ENCODE measurements at regions not wholly inside any gene's neighbourhood (a gene's known extent, or its start where the extent isn't known, plus 50 kb on each side); places are given as distances from the start of the nearest gene placed in this dataset.
"Not testable (repeated sequence)": the region's sequence is repeated elsewhere in the genome, so short reads cannot be mapped to it uniquely, and the experiment has no call there.

DNA sequence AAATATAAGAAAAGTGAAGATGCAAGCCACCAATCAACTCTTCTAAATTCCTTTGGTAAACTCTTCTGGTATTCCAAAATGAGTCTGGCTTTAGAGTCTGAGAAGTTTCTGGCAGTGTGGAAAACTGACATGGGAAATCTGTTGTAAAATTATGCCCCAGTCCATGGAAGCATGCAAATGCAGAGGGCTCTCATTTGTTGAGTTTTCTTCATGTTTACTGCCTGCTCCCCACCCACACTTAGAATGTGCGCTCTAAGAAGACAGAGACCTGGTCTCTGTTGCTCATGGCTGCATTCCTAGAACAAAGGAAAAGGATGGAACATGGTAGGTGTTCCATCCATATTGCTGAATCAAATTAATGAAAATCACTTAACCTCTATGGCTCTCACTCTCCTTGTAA lies 411.8 kb upstream of the PDZRN3 start:
- no peak for DNase-seq

DNA sequence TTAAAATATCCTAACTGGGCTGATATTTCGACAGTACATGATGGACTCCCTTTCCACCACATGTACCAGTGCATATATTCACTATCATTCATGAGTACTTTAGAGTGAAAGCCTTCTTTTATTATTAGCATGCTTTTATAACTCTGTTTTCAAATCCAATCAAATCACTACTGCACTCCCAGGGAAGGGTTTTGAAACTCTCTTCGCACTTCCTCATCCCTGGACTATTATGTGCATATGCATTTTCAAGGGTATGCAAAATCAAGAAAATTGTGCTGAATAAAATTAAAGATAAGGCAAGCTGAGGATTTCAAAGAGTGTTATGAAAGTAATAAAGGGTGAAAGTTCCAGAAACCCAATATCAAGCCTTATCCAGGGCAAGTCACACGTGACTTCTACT lies 411.4 kb upstream of the PDZRN3 start:
- DNase-seq = no peak

DNA sequence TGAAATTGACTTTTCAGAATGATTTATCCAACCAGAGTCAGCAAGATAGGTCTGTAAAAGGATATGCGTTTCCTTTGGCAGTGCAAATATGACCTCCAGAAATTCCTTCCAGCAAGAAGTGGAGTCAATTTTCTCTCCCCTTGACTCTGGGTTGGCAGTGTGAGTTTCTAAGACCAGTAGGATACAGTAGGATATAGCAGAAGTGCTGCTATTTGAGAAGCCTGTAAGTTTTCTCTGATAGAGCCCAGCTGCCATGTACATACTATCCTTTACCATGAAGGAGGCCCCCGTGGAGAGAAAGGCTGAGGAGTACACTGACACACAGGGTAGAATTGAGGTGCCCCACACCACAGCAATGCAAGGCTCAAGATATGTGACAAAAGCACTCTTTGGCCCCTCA lies 409.1 kb upstream of the PDZRN3 start:
- DNase-seq = no peak

DNA sequence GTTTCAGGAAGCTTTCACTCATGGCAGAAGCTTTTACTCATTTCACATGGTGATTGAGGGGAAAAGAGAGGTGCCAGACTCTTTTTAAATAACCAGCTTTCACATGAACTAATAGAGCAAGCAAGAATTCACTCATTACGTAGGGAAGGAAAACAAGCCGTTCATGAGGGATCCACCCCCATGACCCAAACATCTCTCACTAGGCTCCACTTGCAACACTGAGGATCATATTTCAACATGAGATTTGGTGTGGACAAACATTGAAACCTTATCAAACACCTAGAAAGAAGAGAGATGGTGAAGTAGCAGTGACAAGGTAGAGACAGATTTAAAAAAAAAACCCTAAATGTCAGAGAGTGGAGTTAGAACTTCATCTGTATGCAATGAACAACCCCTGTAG lies 408.6 kb upstream of the PDZRN3 start:
- DNase-seq = no peak

DNA sequence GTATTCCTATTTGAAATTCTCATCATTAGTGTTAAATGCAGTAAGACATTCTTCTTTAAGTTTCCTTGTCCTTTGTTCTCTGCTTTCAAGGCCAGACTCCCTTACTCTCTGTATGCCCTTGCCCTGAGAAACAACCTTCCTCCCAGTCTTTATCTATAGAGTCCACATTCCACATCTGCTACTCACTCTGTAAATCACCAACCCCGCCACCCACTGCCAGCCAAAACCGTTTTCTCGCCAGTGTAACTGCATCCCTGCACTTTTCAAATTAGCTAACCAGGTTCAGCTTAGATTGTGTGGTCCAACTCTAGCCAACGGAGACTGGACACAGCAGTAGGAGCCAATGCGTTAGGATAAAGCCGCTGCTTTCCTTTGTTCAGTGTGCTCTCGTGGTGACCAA lies 402.4 kb upstream of the PDZRN3 start:
- no peak for DNase-seq

DNA sequence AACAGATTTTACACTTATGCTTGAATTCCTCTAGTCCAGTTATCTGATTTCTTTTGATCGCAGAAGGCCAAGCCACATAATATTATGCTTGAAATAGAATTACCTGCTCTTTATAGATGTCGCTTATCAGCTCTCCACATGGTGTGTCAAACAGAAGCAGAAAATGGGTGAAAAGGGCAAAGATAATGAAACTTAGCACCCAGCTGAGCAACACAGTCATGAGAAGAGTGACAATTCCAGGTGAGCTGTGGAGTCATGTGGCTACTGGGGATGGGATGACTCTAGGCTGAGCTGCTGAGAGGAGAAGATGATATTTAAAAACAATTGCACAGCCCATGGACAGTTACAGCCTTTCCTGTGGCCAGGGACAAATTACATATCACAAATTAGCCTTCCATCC lies 398.7 kb upstream of the PDZRN3 start:
- no peak for DNase-seq

DNA sequence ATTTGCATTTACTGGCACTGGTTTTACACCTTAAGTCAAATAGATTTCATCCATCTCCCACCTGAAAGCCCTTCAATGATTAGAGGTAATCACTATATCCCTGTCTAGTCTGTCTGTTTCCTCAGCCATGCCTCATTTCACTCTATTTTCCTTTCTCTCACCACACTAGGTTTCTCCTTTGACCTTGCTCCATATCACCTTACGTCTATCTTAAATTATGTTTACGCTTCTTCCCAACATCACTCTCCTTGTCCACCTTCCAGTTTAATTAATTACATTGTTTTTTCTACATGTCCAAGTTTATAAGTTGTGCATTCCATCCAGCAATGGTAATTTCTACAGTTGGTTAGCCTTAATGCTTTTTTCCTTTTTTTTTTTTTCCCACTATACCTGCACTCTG lies 396.7 kb upstream of the PDZRN3 start:
- DNase-seq = no peak

DNA sequence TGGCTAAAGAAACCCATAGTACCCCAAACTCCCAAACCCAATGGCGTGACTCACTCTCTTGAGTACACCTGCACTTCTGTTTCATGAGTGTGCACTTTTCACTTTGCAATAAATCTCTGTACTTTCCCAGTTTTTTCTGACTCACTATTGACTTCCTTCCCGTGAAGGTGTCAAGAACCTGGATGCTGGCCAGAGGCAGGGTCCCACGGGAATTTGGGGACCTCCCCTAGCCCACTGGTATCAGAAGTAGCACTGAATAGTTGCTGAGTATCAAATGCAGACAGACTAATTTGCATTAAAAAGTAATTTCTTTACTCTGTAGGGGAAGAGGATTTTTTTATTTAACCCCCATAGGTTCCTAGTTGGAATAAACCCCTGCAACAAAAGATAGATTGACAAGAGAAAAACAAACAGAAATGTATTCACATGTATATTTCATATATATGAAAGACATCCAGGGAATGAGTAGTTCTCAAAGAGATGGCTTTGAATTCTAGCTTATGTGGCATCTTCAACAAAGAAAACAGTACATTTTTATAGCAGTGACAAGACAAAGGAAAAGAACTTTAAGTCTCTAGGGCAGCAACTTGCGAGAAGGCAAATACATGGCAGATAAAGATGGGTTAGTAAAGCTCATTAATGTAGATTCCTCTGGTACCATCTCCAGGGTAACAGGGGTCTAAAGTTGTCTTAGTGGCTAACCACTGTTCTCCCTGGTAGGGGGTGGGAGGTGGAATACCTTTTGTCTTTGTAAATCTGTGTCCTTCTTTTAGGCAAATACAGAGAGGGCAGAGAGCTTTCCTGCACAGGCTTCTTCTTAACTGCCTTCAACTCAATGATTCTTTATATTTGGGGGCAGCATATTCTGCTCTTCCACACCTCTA lies 385.5 kb upstream of the PDZRN3 start:
- DNase-seq = no peak

DNA sequence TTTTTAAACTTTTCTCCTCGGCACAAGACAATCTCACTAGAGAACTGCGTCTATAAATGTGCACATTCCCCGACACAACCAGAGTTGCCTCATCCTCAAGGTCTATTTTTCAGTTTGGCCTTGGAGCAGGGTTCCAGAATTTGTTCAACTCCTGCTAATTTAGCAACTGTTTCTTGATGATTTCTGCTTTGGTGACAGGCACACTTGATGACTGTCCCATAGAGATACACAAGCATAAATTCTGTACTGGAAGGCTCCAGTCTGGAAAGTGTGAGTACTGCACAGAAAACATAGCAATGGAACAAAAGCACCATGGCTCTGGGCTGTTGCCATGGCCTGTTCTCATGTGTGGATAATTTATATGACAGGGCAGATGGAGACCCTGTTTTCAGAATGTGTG lies 379.6 kb upstream of the PDZRN3 start:
- peak; percentile 7 for DNase-seq

DNA sequence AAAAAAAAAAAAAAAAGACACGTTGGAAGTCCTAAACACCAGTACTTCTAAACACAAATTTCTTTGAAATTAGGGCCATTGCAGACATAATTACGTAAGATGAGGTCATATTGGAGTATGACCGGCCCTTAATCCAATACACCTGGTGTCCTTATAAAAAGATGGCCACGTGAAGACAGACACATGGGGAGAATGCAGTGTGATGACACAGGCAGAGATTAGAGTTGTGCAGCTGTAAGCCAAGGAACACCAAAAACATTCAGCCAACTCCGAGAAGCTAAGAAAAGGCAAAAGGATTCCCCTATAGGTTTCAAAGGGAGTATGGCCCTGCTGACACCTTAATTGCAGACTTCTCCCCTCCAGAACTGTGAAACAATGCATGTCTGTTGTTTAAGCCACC lies 379.0 kb upstream of the PDZRN3 start:
- DNase-seq = no peak

DNA sequence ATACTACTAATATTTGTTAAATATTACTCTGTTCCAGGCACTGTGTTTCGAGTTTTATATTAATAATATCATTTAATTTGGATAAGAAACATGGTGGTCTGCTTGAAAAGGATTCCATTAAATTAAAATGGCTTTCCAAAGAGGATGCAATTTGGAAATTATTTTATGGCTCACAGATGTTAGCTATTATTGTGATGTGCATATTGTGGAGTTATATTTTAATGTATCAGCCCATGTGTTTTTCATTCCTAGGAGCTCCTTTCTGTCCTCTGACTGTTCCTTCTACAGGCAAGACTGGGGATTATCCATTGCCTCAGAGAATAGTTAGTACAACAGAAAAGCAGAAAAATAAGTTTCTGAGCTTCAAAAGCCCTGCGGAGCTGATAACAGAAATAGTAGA lies 376.7 kb upstream of the PDZRN3 start:
- DNase-seq = no peak

DNA sequence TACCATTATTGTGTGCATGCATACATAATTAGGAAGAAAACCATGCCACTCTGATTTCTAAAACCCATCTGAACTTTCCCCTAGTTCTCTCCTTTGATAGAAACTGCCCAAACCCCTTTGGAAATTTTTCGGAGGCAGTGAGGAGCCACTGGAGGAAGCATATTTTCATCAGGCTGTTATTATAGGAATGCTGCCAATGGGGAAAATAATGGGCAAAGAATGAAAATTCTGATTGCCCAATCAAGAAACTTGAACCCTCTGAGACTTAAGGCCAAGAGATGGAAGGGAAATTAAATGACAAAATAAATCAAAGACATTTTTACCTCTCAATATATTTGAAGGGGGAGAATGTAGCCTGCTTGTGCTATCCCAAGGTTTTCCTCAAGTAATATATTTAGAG lies 376.0 kb upstream of the PDZRN3 start:
- DNase-seq = no peak

DNA sequence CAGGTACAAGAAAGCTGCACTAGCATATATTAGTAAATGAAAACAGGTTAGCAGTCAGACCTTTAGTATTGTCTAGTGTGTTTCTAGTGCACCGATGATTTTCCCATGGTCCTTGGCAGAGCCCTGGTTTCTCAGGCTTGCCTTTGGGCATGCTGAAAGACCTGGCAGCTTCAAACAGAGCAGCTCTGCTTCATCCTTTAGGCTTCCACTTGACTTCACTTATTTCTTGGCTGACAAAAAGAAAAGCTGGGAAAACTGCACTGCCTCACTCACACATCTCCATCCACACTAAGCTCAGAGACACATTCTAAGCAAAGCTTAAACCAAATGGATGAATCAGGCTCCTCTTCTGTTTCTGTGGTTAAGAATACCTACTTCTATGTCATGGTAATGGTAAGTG lies 374.8 kb upstream of the PDZRN3 start:
- no peak for DNase-seq

DNA sequence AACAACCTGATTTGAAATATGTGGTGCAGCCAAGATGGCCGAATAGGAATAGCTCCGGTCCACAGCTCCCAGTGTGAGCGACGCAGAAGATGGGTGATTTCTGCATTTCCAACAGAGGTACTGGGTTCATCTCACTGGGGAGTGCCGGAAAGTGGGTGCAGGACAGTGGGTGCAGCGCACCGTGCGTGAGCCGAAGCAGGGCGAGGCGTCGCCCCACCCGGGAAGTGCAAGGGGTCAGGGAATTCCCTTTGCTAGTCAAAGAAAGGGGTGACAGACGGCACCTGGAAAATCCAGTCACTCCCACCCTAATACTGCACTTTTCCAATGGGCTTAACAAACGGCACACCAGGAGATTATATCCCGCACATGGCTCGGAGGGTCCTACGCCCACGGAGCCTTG lies 365.9 kb upstream of the PDZRN3 start:
- DNase-seq = not testable (repeated sequence)

DNA sequence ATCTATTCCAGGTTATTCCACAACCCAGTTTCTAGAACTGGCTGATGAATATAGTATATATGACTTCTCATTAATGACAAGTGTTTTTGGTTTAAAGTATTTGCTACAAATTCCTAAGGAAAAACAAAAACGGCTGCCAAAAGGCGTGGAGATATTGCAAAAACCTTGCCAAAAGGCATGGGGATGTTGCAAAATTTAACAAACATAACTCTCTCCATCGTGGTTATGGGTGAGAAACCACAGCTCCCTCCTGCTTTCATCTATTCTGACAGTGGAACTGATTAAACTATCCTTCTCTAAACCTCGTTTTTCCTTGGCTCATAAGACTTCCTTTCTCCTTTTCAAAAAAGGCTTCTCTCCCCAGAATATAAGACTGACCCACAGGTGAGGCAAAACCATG lies 342.0 kb upstream of the PDZRN3 start:
- DNase-seq = no peak

DNA sequence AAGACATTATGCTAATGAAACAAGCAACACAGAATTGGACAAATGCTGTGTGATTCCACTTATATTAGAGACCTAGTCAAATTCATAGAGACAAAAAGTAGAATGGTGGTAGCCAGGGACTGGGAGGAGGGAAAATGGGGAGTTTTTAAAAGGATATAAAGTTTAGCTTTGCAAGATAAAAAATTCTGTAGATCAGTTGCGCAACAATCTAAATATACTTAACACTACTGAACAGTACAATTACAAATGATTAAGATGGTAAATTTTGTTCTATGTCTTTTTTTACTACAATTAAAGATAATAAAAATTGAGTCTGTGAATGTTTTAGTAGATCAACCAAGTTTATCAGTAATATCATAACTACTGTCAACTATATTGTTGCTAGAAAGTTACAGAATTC lies 340.1 kb upstream of the PDZRN3 start:
- DNase-seq = no peak

DNA sequence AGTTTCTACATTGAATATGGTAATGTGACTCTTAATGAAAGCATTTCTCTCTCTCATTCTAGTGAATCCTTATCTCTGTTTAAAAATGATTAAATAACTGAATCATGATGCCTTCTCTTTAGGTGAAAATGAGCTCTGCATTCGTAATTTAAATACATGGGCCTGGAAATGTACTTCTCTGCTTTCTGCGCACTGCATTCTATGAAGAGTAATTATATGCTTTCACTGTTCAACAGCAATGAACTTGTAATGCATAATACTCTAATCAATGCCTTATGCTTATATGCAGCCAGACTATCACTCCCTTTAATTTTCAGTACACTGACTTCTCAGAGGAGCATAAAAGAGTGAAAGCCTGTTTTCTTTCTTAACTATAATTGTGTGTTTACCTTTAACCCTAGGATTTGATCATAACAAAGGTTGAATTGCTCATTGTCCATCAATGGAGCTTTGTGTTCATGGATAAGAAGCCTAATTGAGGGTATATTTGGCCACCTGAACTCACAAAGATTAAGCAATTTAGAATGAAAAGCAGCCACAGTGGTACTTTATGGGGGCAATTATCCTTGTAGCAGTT lies 330.8 kb upstream of the PDZRN3 start:
- DNase-seq = no peak

DNA sequence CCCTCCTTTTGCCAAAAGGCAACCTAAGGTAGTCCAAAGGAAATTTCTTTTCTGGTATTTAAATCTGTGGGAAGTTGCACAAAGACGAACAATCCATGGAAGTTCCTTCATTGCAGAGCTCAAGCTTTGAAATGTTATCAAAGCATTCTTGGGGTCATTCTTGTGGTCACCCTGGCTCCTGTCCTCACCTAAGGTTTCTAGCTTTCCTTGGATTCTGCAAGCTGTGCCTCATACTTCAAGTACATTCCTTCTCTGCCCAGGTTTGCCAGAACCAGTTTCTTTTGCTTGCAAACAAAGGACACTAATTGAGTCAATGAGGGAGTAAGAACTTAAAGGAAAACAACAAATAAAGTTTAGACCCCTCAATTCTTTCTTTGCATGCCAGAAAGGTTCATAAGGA lies 329.8 kb upstream of the PDZRN3 start:
- DNase-seq = no peak

DNA sequence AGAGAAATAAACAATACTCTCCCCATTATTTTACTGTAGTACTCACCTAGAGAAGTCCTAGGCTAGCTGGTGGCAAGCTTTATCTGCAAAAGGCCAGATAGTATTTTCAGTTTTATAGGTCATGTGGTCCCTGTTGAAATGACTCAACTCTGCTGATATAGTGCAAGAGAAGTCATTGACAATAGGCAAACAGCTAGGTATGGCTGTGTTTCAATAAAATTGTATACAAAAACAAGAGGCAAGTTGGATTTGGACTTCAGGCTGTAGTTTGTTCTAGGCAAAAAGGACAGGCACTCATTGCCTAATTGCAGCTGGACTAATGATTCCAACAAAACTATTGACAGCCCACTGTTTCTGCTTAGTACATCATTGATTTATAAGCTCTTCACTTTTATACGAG lies 328.0 kb upstream of the PDZRN3 start:
- DNase-seq = peak; percentile 5

DNA sequence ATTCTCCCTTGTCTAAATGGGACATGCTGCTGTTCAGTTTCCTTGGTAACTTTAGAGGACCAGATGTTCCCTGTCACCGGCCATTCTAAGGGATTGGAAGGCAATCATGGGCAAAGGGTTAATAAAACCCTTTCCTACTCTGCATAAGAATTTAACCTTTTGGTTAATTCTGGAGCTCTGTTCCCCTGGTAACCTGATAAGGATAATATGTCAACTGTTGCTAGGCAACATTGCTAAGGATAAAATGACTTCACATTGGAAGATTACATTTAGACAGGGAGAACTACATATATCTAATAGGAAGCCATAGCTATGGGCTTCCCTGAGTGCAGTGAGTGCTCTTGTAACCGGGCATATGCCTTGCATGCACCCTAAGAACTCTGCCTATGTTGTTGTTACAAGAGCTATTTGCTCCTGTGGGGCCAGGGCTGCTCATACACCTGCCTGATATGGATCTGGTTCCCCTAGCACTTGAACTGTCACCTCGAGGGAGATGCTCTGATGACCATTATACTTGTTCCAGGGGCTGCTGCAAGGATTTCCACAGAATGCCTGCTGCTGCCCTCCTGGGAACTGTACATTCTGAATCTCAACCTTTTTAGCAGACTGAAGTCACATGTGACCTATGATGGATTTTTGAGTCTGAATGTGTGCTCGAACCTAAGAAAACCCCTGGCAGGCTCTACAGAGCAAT lies 326.3 kb upstream of the PDZRN3 start:
- DNase-seq = no peak

DNA sequence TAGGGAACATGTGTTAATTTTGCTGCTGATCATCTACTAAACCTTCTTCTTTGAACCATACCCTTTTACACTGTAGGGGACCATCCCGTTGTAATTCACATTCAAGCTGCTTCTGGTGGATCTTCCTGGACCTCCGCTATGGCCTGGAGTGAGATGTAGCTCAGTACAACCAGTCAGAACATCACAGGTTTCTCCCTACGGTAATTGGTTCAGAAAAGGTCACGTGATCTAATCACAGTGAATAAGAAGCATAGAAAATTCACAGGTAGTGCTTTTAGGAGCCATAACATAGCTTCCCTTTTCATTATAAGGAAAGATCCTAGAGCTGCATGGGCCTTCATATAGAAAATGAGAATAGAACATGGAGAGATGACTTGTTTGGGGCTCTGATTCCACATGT lies 320.8 kb upstream of the PDZRN3 start:
- DNase-seq = no peak

DNA sequence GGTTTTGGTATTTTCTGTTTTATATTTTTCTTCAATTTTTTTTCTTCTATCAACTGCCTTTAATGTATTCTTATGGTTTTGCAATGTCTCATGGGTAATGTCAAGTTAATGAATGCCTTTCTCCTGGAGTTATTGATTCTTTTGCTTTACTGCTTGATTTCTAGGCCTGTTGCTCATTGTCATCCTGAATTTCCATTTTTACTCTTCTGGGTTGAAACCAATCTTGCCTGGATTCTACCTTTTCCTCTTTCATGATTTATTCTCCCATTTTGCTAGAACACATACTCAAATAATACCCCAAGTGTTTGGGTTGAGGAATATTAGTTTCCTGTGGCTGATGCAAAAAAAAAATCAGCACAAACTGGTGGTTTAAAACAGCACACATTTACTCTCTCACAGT lies 315.2 kb upstream of the PDZRN3 start:
- no peak for DNase-seq

DNA sequence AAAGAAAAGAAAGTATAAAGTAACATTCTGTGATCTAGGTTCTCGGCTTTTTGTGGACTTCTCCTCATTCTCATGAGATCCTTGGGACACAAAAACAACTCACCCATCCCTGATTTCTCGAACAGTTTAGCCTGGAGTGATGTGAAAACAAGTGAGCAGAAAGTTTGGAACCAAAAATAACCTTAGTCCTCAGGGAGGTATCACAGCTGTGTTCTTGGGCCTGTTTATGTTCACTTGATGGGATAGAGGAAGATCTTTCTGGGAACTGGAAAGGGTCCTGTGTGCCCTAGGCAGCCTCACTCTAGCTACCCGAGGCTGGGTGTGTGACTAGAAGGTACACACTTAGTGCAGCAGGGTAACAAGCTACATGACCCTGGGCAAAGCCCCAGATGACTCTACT lies 308.8 kb upstream of the PDZRN3 start:
- DNase-seq = no peak

DNA sequence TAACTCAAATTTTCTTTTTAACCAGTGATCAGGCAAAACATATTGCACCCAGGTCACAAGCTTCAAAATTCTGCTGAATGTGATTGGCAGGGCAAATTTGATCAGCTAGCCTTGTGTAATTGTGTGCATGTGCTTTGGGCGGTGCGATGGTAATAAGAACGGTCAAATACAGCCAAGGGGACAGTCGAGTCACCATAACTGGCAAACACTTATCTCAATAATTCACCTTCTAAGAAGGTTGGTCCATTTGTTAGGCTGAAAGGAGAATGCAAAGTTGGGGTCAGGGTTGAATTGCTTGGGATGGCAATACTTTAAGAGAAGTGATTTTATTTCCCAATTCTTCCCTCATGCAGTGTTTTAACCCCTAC lies 302.4 kb upstream of the PDZRN3 start:
- no peak for DNase-seq
